AG04449 (cell line): ENCODE measurements at regions not wholly inside any gene's neighbourhood (a gene's known extent, or its start where the extent isn't known, plus 50 kb on each side); places are given as distances from the start of the nearest gene placed in this dataset.

Source experiments
- CTCF ChIA-PET: fragments of 350-600 bp; formaldehyde crosslinking; extraction: SDS; loops from one replicate; lab custom pipeline; 2021; ENCODE audit warnings: antibody characterized with exemption; lab: Yijun Ruan, JAX
- POLR2A ChIA-PET: fragments of 400-600, 350-600 bp; formaldehyde crosslinking; extraction: SDS; loops from one replicate; lab custom pipeline; 2020; ENCODE audit warnings: antibody characterized with exemption, inconsistent platforms; lab: Yijun Ruan, JAX
- DNase-seq: peaks from one replicate; pipeline ENCODE4 v3.0.0-alpha.2; 2010; ENCODE audit warnings: low read depth, low spot score
- H3K4me3 ChIP-seq: 2 replicates; pipeline ENCODE4 v1.5.1; 2011; ENCODE audit warnings: low read depth, mild to moderate bottlenecking, control low read depth, low read length
- CTCF ChIP-seq: IDR thresholded peaks from one replicate; pipeline ENCODE4 v1.5.1; 2011; ENCODE audit warnings: mild to moderate bottlenecking, moderate library complexity, low read length, control low read depth, inconsistent platforms; ENCODE audit not compliant: insufficient read depth; ENCODE audit errors: missing control alignments

- no peak for DNase-seq
- ChIA-PET CTCF (no interaction called here), POLR2A (no interaction called here)
- no peak for TF ChIP-seq CTCF
- no peak overlapping the region for H3K4me3 ChIP-seq
Observed at GRCh38 chr6:170130201-170130621, 160.7 kb downstream of the DLL1 start.

DNA sequence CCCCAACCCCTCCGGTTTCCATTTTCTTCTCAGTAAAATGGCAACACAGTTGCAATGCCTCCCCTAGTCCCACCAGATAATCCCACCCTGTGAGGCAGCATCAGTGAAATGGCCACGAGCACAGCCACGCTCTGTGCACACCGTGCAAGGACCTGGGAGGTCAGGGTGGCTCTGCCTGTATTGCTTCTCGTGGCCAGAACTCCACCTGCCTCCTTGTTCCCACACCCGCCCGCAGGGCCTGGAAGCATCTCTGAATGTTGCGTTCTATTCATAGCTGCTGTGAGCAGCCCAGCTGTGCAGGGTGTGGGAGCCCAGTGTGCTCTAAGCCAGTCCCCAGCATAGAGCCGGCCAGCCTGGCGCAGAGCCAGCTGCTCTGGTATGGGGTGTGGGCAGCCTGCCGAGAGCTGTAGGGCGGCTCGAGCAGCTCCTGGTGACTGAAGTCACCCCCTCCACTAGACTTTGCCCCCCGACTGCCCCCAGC, 161.1 kb downstream of the DLL1 start:
- TF ChIP-seq CTCF: no peak
- CTCF ChIA-PET: no interaction called here
- no peak for DNase-seq

GRCh38 chr6:170128811-170129681, 161.8 kb downstream of the DLL1 start:
- TF ChIP-seq CTCF: no peak
- ChIA-PET CTCF (no interaction called here), POLR2A (no interaction called here)
- H3K4me3 ChIP-seq: no peak overlapping the region
- DNase-seq: no peak

More for the DNA sequence above, 161.1 kb downstream of the DLL1 start:
- no peak overlapping the region for H3K4me3 ChIP-seq
- POLR2A ChIA-PET: no interaction called here

- H3K4me3 ChIP-seq: no peak overlapping the region
- DNase-seq: no peak
- ChIA-PET POLR2A (no interaction called here), CTCF (no interaction called here)
- TF ChIP-seq CTCF: no peak
Observed at GRCh38 chr6:170128346-170128745, 162.5 kb downstream of the DLL1 start.

- no peak for TF ChIP-seq CTCF
- CTCF ChIA-PET: no interaction called here
- no peak overlapping the region for H3K4me3 ChIP-seq
- no peak for DNase-seq
- POLR2A ChIA-PET: no interaction called here
Observed at GRCh38 chr6:170127151-170127550, 163.7 kb downstream of the DLL1 start.

GRCh38 chr6:170125456-170126300, 165.2 kb downstream of the DLL1 start:
- DNase-seq: no peak
- POLR2A ChIA-PET: no interaction called here
- CTCF ChIA-PET: no interaction called here
- no peak overlapping the region for H3K4me3 ChIP-seq
- TF ChIP-seq CTCF: no peak
